CD4-positive, alpha-beta T cell treated with Interleukin-4 for 4 hours (primary cell): ENCODE measurements at regions not wholly inside any gene's neighbourhood (a gene's known extent, or its start where the extent isn't known, plus 50 kb on each side); places are given as distances from the start of the nearest gene placed in this dataset.

Experiments used
- DNase-seq: peaks from one replicate; pipeline ENCODE4 v3.0.0-alpha.2; 2020

GRCh38 chr1:81569761-81570160 lies 231.0 kb upstream of the ADGRL2 start:
- no peak for DNase-seq

- no peak for DNase-seq
These were observed 237.1 kb upstream of the ADGRL2 start for GRCh38 chr1:81563632-81564031.

- DNase-seq, result no peak
These were observed 237.8 kb upstream of the ADGRL2 start for GRCh38 chr1:81562934-81563333.

GRCh38 chr1:81560629-81561028 lies 240.1 kb upstream of the ADGRL2 start:
- no peak for DNase-seq

- no peak for DNase-seq
These were observed 240.9 kb upstream of the ADGRL2 start for GRCh38 chr1:81559662-81560350.

- no peak for DNase-seq
These were observed 242.2 kb upstream of the ADGRL2 start for GRCh38 chr1:81558291-81559076.

- DNase-seq, result no peak
These were observed 243.8 kb upstream of the ADGRL2 start for GRCh38 chr1:81556968-81557367.

- DNase-seq, result no peak
These were observed 246.2 kb upstream of the ADGRL2 start for GRCh38 chr1:81554534-81554933.

- DNase-seq, result no peak
These were observed 246.6 kb upstream of the ADGRL2 start for GRCh38 chr1:81554108-81554507.

- no peak for DNase-seq
These were observed 247.2 kb upstream of the ADGRL2 start for GRCh38 chr1:81553503-81553902.

GRCh38 chr1:81551946-81552345 lies 248.8 kb upstream of the ADGRL2 start:
- DNase-seq, result no peak

GRCh38 chr1:81550753-81551152 lies 250.0 kb upstream of the ADGRL2 start:
- no peak for DNase-seq

- DNase-seq, result no peak
These were observed 251.1 kb upstream of the ADGRL2 start for GRCh38 chr1:81549588-81550127.

GRCh38 chr1:81548918-81549587 lies 251.7 kb upstream of the ADGRL2 start:
- no peak for DNase-seq

GRCh38 chr1:81547912-81548303 lies 252.8 kb upstream of the ADGRL2 start:
- DNase-seq, result no peak

GRCh38 chr1:81547261-81547911 lies 253.3 kb upstream of the ADGRL2 start:
- DNase-seq, result no peak

GRCh38 chr1:81545734-81546133 lies 255.0 kb upstream of the ADGRL2 start:
- no peak for DNase-seq

- no peak for DNase-seq
These were observed 257.0 kb upstream of the ADGRL2 start for GRCh38 chr1:81543764-81544163.

GRCh38 chr1:81542196-81542595 lies 258.5 kb upstream of the ADGRL2 start:
- no peak for DNase-seq

- DNase-seq, result no peak
These were observed 260.5 kb upstream of the ADGRL2 start for GRCh38 chr1:81540216-81540615.

- no peak for DNase-seq
These were observed 271.7 kb upstream of the ADGRL2 start for GRCh38 chr1:81529014-81529413.

GRCh38 chr1:81525085-81525484 lies 275.6 kb upstream of the ADGRL2 start:
- no peak for DNase-seq

GRCh38 chr1:81519987-81520386 lies 280.7 kb upstream of the ADGRL2 start:
- no peak for DNase-seq
